ENCODE measurements at regions not wholly inside any gene's neighbourhood (a gene's known extent, or its start where the extent isn't known, plus 50 kb on each side); places are given as distances from the start of the nearest gene placed in this dataset.

DNA sequence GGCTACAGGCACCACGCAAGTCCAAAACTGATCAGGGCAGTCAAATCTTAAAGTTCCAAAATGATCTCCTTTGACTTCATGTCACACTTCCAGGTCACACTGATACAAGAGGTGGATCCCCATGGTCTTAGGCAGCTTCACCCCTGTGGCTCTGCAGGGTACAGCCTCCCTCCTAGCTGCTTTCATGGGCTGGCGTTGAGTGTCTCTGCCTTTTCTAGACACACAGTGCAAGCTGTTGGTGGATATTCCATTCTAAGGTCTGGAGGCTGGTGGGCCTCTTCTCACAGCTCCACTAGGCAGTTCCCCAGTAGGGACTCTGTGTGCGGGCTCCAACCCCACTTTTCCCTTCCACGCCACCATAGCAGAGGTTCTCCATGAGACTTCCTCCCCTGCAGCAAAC is 838.2 kb upstream of the CHAC2 start:
- DNase-seq: no peak

DNA sequence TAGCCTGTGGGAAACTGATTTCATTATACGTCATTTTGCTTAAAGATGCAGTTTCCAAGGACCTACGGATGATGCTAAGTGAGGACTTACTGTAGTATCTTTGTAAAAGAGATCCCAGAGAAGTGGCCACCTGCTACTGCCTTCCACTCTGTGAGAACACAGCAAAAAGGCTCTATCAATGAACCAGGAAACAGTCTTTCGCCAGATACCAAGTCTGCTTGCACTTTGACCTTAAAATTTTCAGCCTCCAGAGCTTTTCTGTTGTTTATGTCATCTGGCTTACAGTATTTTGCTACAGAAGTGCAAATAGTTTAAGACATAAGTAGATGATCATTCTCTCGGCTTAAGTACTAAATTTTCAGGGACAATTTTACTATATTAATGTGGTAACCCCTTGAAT is 847.9 kb upstream of the CHAC2 start:
- no peak for DNase-seq

DNA sequence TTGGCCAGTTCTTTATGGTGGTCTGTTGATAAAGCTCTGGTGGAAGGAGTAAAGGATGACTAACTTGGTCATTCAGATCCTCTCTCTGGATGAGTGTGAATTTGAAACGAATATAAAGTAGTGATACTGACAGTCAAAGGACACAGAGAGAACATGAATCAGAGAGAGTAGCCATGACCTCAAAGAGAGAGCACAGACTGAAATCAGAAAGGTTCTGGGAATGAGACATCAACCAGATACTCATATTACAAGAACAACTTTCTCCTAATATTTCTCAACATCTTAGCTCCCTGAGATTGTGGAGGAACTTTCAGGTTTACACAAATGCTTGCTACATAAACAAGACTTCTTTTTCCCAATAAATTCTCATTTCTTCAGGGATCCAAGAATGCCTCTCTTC is 849.1 kb upstream of the CHAC2 start:
- no peak for DNase-seq

DNA sequence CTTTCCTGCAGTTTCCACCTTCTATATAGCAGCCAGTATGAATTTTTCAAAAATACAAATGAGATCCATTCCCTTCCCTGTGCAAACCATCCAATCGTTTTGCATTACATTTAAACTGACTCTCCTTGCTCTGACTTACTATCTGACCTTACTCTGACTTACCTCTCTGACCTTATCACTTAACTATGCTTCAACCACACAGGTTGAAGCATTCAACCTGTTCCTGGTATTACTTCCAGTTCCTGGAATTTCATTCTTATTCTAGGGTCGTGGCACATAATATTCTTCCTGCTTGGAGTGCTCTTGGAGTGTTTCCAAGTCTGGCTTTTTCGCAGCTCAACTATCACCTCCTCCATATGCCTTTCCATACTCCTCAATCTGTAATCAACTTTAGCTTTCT is 850.6 kb upstream of the CHAC2 start:
- no peak for DNase-seq

DNA sequence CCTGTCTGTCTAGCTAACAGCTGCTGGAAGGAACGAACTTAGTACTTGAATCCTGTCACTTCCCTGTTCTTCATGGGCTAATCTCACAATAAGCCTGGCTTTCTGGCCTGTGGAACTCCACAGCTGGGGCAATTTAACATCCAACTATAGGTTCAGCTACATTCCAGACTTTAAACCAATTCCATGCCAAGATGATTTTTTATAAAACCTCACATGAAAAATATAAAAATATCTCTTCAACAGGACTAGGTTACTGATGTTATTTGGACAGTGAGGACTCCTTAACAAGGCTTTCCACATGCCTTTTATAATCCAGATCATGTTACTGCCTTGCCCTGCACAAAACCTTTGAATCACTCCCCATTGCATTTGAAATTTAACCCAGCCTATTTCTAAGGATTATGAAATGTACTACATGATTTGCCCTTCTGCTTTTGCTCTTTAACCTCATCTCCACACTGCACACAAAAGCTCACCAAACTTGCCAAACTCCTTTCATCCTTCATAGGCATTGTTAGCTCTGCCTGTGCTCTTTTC is 863.2 kb upstream of the CHAC2 start:
- DNase-seq: no peak

DNA sequence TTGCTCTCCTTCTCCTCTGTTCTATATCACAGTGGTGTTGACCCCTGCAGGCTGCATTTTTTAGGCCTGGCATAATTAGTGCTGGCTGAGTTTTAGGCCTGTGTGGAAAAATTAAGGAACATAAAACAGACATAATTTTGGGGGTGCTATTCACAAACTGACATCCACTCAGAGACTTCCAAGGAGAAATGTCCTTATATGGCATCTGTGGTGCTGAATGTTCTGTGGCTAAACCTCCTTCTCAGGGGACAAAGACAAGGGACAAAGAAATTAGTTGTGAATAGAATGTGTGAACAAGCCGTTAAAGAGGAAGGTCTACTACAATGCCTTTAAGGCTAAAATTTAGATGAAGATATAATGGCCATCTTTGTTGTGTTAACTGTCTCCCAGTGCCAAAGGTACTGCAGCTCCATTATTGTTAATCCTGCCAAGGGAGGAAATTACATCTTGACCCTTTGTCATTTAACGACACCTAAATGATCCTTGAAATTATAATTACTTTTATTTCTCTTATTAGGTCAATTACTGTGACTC is 870.0 kb upstream of the CHAC2 start:
- no peak for DNase-seq

DNA sequence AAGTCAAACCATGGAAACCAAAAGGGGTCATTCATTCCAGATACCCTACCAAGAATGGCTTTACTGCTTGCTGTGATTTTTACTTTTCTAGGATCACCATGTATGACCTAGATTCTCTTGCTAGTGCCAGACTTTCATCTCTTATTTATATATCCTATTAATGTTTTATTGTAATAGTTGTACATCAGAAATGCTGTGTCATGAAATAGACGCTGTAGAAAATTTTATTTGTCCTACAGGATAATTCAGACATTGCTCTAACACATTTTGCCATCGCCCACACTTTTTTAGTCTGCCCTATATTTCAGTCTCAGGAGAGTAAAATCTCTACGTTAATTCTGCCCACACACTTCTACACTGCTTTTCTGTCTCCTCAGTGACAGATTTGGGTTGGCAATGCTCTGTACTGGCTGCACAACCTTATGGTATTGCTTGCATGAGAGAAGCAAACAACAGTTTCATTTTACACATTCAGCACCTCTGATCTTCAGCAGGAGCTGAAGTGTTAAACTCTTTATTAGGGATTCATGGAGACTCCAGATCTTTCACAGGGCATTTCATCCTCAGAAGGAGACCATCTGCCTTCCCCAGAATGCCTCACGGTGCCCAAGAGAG is 871.8 kb upstream of the CHAC2 start:
- no peak for DNase-seq

DNA sequence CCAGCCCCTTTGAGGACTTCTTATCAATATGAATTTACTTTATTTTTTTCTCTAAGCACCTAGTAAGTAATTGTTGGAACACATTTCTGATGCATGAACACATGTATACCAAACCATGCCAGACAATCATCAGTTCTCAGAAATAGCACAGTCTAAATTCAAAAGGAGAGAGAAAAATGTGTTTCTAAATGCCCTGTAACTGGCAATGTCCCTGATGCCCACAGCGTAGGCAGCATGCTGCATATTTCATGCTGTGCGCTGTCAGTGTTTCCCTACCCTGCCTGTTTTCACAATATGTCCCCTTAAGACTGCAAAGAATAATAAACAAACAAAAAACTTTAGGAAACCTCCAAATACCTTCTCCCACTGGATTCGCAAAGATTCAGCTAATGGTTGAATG is 881.0 kb upstream of the CHAC2 start:
- no peak for DNase-seq

DNA sequence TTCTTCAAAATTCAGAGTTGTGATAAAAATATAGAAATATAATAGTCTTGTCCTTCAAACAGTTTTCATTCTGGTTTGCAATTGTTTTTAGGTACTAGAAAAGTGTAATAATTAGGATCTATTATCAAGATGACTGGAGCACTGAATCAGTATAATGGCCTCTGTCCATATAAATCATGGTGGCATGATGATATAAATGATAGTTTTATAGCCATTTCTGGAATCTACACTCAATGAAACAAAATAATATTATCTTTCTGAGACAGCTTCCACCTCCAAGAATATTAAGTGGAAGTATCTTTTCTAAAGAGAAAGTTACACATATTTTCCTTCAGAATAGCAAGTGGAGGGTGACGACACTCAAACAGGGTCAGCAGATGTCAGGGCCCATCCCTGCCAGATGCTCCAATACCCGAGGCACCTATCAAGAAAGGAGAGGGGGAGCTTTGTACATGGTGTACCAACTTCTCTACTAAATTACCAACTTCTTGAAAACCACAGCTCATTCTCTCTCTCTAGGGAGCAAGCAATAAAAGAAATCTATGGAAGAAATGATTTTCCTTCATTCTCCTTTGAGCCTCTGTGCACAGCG is 882.7 kb upstream of the CHAC2 start:
- DNase-seq: no peak

DNA sequence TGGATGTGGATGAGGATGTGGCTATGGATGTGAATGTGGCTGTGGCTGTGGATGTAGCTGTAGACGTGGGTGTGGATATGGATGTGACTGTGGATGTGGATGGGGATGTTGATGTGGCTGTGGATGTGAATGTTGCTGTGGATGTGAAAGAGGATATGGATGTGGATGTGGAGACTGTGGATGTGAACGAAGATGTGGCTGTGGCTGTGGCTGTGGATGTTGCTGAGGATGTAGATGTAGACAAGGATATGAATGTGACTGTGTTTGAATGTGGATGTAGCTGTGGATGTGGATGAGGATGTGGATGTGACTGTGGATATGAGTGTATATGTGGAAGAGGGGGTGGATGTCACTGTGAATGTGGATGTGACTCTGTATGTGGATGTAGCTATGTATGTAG is 884.6 kb upstream of the CHAC2 start:
- DNase-seq: no peak

DNA sequence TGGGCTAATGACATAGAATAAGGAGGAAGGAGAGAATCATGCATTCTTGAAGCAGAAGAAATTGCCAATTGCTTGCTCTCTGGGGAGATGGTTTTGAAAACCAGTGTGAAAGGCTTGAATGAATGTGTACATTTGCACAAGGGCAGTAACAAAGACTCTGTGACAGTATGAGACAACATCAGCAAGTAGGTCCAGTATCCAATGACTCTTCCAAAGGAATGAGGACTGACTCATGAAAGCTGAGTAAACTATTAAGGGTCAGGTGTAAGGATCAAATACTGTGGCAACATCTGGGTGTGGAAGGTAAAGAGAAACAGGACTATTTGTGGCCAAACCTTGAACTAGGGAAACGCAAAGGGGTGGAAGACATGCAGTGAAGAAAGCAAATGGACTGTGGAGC is 886.0 kb upstream of the CHAC2 start:
- no peak for DNase-seq

DNA sequence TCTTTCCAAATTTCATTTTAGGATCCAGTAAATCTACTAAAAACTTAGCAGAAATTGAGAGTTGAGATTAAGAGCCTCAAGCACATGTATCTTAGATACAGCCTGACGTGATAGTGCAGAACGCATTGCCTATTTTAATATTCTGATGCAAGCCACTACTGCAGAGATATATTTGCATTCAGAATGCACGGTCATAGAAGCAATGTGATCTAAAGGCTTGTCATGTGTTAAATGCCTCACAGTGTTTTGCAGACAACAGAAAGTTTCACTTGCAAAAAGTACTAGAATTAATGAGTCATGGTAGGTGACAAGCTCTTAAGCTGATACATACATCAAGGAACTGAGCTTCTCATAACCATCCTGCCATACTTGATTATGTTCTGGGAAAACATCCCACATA is 886.7 kb upstream of the CHAC2 start:
- DNase-seq: no peak

DNA sequence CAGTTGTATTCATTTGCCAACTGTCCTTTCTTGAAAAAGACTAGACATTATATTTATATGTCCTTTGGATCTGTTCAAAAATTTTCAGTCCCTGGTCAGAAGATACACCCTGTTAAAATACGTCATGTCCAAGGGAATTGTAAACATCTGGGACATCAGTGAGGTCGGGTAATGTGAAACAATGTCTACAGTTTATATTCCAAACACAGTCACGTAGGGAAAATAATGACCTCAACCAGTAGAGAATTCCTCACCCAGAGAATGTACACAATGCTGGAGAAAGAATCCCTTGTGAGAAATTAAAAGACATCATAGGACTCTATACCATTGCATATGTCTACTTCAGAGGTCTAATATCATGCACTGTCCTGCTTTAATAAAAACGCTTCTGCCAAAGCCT is 888.0 kb upstream of the CHAC2 start:
- no peak for DNase-seq

DNA sequence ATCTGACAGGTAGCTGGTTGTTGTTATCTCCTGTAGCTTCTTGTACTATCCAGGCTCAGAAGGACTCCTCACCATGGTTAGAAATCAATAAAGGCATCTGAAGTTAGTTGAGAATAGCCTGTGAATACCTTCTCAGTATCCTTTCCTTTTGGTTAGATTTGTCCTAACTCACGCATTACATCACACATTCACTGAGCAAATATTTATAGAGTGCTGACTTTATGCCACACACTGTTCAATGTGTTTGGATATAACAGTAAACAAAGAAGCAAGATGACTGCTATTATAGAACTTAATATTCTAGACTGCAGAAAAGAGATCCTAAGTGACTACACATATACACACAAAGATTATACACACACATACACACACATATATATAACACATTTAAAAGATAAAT is 889.9 kb upstream of the CHAC2 start:
- no peak for DNase-seq

DNA sequence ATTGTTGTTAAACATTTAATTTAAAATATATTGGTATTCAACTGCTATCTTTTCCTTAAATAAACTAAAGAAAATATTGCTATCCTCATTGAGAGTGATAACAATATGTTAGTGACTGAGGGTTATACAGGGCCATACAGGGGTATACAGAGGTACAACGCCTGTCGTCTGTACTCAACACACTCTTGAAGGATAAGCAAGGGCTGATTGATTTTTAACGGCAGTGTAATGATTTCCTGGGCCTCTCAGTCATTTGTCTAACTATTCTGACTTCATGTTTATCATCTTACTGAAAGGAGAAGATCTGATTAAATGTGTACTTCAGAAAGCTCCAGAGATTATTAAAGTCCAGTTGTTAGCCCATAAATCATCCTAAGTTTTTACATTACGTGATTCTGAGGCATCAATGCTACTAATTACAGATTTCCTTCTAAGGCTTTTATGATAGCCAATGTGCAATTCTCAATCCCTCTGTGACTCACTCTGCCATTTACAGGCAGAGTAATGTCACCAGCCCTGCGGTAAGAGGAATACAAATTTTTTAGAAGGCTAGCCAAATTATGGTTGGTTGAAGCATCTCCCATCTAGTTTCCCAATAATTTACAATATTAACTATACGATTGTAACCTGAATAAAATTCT is 893.0 kb upstream of the CHAC2 start:
- no peak for DNase-seq

DNA sequence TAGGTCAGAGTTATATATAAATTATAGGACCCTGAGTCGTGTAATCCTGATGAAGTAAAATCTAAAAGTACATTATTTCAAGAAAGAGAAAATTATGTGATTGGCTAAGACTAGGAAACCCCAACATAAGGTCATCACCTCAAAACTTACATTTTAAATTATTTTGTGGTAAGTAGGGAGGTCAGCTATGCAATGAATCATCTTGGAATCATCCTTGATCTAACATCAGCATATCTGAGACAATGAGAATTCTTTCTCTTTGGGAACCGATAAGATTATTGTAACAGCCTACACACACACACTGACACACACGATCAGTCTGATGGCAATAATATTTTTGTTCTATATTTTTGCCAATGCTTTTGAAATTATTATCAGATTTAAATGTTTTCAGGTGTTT is 904.8 kb upstream of the CHAC2 start:
- no peak for DNase-seq

DNA sequence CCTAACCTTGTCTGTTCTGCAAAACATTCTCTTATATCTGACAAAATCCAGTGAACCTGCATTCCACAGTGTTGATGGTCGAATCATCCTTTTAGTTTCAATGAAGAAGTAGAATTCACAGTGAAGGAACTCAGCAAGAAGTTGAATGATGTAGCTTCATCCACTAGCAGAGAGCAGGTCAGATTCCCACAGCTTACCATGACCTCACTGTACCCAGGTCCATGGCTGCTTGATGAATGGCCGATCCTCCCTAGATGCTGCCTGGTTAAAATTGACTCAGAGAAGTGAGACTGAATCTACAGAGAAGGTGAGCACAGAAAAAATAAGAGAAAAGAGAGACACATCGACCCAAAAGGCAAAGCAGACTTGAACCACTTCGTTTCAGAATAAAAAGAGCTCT is 906.0 kb upstream of the CHAC2 start:
- no peak for DNase-seq

DNA sequence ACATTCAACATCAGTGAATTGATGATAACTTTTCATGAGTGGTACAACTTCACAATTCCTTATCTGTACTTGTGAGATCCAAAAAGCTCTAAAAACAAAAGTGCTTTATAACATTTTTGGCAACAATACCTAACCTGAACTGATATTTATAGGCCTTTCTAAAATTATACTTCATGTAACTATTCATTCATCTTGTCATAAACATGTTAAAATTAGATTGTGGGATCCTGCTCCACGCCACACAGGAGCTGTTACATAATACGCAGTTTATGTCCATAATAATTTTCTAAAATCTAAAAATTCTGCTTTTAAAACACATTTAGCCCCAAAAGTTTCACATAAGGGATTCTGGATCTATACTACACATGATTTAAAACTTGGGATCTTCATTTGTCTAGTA is 908.5 kb upstream of the CHAC2 start:
- no peak for DNase-seq

DNA sequence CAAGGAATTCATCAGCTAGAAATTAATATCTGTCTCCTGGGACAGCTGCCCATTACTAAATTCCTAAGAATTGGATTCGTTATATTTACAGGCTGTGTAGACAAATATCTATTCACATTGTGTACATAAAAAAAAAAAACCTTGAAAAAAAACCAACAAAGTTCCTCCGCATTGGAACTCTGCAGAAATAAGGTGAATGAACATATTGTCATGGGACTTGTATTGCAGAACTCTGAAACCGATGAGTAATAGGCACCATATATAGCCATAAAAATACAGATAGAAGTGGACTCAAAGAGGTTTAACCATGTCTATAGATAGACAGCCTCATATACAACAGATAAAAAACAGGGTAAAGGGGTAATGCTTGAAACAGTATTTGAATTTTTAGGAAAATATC is 909.9 kb upstream of the CHAC2 start:
- DNase-seq: no peak

DNA sequence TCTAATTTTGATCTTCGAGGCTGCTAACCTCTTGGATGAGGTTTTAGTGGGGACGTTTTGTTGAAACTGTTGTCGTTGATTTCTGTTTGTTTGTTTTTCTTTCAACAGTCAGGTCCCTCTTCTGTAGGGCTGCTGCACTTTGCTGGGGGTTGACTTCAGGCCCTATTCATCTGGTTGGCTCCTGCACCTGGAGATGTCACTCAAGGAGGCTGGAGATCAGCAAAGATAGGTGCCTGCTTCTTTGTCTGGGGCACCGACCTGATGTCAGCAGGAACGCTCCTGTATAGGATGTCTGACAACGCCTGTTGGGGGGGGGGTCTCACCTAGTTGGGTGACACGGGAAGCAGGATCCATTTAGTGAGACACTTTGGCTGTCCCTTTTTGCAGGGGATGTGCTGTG is 915.6 kb upstream of the CHAC2 start:
- DNase-seq: no peak

DNA sequence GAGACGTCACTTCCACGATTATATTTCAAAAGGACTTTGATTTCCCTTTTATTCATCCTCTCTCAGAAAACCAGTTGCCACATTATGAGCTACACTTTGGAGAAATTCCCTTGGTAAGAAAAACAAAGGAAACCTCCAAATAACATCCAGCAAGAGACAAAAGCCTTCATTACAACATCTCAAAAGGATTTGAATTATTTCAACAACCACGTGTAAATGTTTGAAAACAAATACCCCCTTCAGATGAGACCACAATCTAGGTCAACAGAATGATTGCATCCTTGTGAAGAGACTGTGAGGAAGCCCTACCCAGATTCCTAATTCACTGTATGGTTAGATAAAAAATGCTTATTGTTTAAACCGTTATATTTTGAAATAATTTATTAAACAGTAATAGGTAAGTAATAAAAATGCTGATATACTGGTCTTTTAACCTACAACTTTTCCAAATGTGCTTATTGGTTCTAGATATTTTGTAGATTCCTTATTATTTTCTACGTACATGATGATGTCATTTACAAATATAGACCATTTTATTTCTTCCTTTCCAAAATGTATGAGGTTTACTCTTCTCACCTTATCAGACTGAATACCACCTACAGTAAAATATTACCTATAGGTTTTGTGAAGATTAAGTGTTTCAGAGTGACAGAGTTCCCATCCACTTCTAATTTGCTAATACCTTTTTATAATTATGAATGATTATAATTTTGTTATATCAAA is 922.7 kb upstream of the CHAC2 start:
- no peak for DNase-seq

DNA sequence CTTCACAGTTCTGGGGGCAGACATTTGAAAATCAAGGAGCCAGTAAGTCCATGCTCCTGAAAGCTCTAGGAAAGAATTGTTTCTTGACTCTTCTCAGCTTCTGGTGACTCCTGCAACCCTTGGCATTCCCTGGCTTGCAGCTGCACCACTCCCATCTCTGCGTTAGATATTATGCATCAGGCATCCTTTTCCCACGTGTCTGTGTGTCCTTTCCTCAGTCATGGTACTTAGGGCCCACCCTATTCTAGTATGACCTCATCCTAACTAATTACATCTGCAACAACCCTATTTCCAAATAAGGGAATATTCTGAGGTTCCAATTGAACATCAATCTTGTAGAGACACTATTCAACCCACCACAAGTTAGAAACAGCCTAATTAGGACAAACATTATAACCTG is 931.7 kb upstream of the CHAC2 start:
- no peak for DNase-seq

DNA sequence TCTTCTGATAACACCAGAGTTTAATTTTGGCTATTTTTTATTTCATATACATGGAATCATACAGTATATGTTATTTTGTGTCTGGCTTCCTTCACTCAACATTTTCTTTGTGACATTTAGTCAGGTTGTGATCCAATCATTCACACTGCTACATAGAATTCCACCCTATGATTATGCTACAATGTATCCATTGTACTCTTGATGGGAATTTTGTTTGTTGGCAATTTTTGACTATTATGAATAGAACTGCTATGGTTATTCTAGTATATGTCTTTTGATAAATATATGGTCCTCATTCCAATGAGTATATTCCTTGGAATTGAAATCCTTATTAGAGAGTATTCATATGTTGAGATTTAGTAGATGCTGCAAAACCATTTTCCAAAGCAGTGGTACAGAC is 936.4 kb upstream of the CHAC2 start:
- DNase-seq: no peak

DNA sequence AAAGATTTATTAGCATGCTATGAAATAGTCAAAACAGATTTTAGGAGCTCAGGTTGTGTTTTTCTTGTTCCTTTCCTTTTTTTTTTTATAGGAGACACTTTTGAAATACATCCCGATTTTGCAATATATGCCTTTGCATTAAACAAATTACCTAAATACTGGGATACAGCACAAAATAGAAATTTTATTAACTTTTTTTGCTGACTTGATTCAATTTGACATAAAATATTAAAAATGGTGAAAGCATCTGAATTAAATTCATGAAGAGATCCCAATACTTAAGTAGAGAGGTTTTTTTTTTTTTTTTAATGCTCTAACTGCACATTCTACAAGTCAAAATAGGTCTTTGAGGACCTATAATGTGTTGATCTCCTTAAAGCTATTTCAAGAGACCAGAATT is 939.5 kb upstream of the CHAC2 start:
- DNase-seq: no peak
